Limb (tissue), 2 donors: ENCODE measurements at regions not wholly inside any gene's neighbourhood (a gene's known extent, or its start where the extent isn't known, plus 50 kb on each side); places are given as distances from the start of the nearest gene placed in this dataset.
"Not testable (repeated sequence)": the region's sequence is repeated elsewhere in the genome, so short reads cannot be mapped to it uniquely, and the experiment has no call there.

Experiments
- DNase-seq, 2 donors: peaks; one replicate each; pipeline ENCODE4 v3.0.0-alpha.2; 2016; ENCODE audit errors: extremely low spot score in 2 of 2

GRCh38 chr3:101995371-101996046, 146.2 kb downstream of the NFKBIZ start:
- no peak for DNase-seq

- DNase-seq, result no peak
Measured at GRCh38 chr3:101996832-101997231, 147.5 kb downstream of the NFKBIZ start.

GRCh38 chr3:101998256-101998926, 149.1 kb downstream of the NFKBIZ start:
- DNase-seq, result peak in 1 of 2 donors; percentile 31

GRCh38 chr3:101999177-101999779, 150.0 kb downstream of the NFKBIZ start:
- no peak for DNase-seq

- no peak for DNase-seq
Measured at GRCh38 chr3:102000620-102001209, 151.4 kb downstream of the NFKBIZ start.

- DNase-seq, result no peak
Measured at GRCh38 chr3:102002056-102002455, 152.7 kb downstream of the NFKBIZ start.

- DNase-seq, result no peak
Measured at GRCh38 chr3:102004561-102004960, 155.2 kb downstream of the NFKBIZ start.

- no peak for DNase-seq
Measured at GRCh38 chr3:102005551-102005950, 156.2 kb downstream of the NFKBIZ start.

- peak in 1 of 2 donors; percentile 68 for DNase-seq
Measured at GRCh38 chr3:102006812-102007485, 157.6 kb downstream of the NFKBIZ start.

- not testable (repeated sequence) for DNase-seq
Measured at GRCh38 chr3:102008436-102008835, 159.1 kb downstream of the NFKBIZ start.

- no peak for DNase-seq
Measured at GRCh38 chr3:102016417-102016816, 167.1 kb downstream of the NFKBIZ start.

GRCh38 chr3:102017784-102018183, 168.5 kb downstream of the NFKBIZ start:
- no peak for DNase-seq

- DNase-seq, result no peak
Measured at GRCh38 chr3:102018551-102018950, 169.2 kb downstream of the NFKBIZ start.

- DNase-seq, result no peak
Measured at GRCh38 chr3:102020735-102021134, 171.4 kb downstream of the NFKBIZ start.

GRCh38 chr3:102024270-102024904, 175.1 kb downstream of the NFKBIZ start:
- DNase-seq, result no peak

GRCh38 chr3:102025606-102026270, 176.4 kb downstream of the NFKBIZ start:
- DNase-seq, result no peak

GRCh38 chr3:102026656-102027055, 177.3 kb downstream of the NFKBIZ start:
- no peak for DNase-seq

GRCh38 chr3:102030661-102031060, 181.3 kb downstream of the NFKBIZ start:
- no peak for DNase-seq

- no peak for DNase-seq
Measured at GRCh38 chr3:102031834-102032233, 182.5 kb downstream of the NFKBIZ start.

GRCh38 chr3:102032491-102033383, 183.4 kb downstream of the NFKBIZ start:
- no peak for DNase-seq
